ENCODE measurements at regions not wholly inside any gene's neighbourhood (a gene's known extent, or its start where the extent isn't known, plus 50 kb on each side); places are given as distances from the start of the nearest gene placed in this dataset.
A peak's percentile ranks its signal among the peaks of the same experiment; 100 is the strongest.

DNA sequence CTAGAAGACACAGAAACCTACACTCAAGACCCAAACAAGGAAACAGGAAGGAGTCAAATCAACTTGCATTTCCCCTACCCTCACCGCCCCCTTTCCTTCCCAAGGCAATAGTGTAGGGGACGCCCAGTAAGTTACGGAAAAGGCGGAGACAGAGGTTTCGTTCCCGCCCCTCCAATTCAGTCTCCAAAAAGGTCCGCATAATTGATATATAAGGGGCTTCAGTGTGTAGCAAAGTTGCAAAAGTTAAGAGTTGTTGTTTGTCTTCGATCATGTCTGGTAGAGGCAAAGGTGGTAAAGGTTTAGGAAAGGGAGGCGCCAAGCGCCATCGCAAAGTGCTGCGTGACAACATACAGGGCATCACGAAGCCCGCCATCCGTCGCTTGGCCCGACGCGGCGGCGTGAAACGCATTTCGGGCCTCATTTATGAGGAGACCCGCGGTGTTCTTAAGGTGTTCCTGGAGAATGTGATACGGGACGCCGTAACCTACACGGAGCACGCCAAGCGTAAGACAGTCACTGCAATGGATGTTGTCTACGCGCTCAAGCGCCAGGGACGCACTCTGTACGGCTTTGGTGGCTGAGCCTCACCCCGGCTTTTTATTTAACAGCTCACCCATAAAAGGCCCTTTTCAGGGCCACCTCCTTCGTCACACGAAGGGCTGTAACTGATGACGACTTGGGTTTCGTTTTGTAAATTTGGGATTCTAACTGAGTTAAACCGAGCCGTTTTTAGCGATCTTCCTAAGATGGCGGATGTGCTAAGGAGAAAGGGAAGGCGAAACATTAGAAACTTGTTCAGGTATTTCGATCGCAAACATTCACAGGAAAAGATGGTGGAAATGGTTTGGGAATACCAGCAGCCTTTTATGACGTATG lies 124.6 kb upstream of the BTN3A2 start:
- peak; percentile 99 for DNase-seq (ENCODE audit: low read depth, low spot score)
- in situ Hi-C loops (cut with HindIII; ENCODE audit: low pct_unique_long_range_greater_than_20kb, low sequenced_read_pairs): no loop called here

DNA sequence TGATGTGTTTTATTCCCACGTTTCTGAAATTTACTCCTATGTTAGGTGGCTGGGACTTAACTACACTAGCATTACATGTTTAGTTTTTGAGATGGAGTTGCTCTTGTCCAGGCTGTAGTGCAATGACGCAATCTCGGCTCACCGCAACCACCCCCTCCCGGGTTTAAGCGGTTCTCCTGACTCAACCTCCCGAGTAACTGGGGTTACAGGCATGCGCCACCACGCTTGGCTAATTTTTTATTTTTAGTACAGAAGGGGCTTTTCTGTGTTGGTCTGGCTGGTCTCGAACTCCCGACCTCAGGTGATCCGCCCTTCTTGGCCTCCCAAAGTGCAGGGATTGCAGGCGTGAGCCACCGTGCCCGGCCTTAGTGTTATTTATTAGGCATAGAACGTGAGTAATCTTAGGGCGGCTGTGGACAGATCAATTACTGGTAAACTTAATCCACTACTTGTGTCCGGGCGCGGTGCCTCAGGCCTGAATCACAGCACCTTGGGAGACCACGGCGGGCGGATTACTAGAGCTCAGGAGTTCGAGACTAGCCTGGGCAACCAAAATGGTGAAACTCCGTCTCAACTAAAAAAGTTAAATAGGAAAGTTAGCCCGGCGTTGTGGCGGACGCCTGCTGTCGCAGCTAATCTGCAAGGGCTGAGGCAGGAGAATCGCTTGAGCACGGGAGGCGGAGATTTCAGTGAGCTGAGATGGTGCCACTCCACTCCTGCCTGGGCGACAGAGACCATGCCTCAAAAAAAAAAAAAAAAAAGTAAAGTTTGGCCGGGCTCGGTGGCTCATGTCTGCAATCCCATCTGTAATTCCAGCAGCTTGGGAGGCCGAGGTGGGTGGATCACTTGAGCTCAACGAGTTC lies 123.7 kb upstream of the BTN3A2 start:
- in situ Hi-C loops (cut with HindIII; ENCODE audit: low pct_unique_long_range_greater_than_20kb, low sequenced_read_pairs): no loop called here
- no peak for DNase-seq (ENCODE audit: low read depth, low spot score)

DNA sequence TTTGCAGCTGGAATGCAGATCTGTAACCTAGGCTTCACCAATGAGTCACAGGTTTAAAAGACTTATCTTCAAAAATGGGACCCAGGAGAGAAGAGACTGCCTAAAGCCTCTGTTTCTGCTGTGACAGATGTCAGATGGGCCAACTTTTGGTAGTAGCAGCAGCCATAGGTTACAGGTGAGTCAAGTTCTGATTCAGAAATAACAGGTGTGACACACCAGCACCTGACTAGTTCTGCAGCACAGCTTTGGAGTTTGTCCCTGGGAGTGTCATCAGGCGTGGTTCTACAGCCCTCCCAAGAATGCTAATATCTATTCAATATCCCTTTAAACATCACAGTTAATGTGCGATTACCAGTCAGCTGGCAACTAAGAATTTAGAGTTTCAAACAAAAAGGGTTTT lies 121.9 kb upstream of the BTN3A2 start:
- in situ Hi-C loops (cut with HindIII; ENCODE audit: low pct_unique_long_range_greater_than_20kb, low sequenced_read_pairs): no loop called here
- no peak for DNase-seq (ENCODE audit: low read depth, low spot score)

DNA sequence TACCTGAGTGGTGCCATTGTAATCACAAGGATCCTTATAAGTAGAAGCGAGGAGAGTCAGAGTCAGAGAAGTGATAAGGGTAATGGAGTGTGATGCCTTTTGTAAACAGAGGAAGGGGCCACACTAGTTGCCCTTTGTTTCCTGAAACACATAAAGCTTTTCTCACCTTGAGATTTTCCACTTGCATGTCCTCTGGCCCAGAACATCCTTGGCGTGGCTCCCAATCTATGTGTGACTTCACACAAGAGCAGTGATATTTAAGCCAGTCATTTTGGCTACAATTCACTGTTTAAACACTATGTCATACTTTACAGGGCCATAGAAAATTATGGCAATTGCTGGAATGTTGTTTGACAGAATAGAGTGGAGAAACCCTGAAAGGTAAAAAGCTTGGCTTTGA lies 121.2 kb upstream of the BTN3A2 start:
- no peak for DNase-seq (ENCODE audit: low read depth, low spot score)
- in situ Hi-C loops (cut with HindIII; ENCODE audit: low pct_unique_long_range_greater_than_20kb, low sequenced_read_pairs): no loop called here

DNA sequence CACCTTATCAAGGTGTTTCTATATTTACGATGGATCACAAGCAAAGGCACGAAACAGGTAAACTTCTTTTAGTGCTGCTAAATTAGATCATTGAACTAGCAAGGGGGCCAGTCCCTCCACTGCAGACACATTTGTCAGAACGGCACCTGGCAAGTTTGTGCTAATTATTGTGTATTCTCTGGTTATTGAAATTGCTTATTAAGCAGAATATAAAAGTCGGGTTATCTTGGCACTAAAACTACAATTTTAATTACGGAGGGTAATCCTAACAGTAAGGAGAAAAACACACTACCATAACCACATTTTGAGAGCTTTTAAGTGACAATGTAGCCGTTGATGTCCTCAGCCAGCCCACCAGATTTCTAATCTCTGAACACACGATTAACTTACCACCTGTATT lies 118.9 kb upstream of the BTN3A2 start:
- no peak for DNase-seq (ENCODE audit: low read depth, low spot score)
- in situ Hi-C loops (cut with HindIII; ENCODE audit: low pct_unique_long_range_greater_than_20kb, low sequenced_read_pairs): no loop called here

DNA sequence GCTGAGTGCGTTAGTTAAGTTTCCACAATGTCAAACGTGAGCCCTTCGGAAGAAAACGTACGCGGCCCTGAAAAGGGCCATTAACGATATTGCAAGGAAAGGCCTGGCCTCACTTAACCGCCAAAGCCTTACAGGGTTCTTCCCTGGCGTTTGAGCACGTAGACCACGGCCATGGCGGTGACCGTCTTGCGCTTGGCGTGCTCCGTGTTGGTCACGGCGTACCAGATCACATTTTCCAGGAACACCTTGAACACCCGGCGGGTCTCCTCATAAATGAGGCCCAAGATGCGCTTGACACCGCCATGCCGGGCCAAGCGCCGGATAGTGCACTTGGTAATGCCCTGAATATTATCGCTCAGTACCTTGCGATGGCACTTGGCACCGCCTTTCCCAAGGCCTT lies 118.4 kb upstream of the BTN3A2 start:
- in situ Hi-C loops (cut with HindIII; ENCODE audit: low pct_unique_long_range_greater_than_20kb, low sequenced_read_pairs): no loop called here
- no peak for DNase-seq (ENCODE audit: low read depth, low spot score)

DNA sequence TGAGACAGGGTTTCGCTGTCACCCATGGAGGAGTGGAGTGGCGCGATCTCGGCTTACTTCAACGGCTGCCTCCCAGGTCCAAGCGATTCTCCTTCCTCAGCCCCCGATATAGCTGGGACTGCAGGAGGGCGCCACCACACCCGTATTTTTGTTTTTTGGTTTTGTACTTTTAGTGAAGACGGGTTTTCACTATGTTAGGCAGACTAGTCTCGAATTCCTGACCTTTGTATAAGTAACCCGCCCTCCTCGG lies 115.4 kb upstream of the BTN3A2 start:
- no peak for DNase-seq (ENCODE audit: low read depth, low spot score)
- in situ Hi-C loops (cut with HindIII; ENCODE audit: low pct_unique_long_range_greater_than_20kb, low sequenced_read_pairs): no loop called here

DNA sequence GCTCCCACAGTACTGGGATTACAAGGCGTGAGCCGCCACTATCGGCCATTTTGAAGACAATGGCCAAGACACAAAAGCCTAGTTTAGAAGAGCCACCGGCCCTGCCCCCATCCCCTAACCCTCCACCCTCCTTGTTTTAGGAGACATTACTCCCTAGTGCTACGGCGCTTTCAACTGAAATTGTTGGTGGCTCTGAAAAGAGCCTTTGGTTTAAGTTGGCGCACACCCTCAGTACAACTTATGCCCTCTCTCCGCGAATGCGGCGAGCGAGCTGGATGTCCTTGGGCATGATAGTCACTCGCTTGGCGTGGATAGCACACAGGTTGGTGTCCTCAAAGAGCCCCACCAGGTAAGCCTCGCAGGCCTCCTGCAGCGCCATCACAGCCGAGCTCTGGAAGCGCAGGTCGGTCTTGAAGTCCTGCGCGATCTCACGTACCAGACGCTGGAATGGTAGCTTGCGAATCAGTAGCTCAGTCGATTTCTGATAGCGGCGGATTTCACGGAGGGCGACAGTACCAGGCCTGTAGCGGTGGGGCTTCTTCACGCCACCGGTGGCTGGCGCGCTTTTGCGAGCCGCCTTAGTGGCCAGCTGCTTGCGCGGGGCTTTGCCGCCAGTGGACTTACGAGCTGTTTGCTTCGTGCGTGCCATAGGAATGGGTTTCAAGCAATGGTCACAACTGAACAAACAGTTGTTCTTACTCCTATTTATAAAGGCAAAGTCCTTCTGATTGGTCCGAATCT lies 114.9 kb upstream of the BTN3A2 start:
- peak; percentile 92 for DNase-seq (ENCODE audit: low read depth, low spot score)
- in situ Hi-C loops (cut with HindIII; ENCODE audit: low pct_unique_long_range_greater_than_20kb, low sequenced_read_pairs): no loop called here

DNA sequence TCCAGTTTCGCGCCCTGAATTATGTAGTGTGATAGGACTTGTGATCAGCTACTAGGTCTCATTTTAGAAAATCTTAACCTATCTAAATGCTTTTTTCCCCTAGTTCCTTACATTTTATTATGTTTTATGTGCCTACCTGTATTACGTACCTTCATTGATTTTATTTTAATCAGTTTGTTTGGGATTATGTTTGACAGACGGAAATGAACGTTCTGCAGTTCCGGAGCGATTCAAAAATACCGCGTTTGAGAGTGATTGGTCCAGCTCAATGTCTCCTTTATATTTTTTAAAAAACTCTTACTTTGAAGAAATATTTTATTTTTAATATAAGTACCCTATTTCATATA lies 114.3 kb upstream of the BTN3A2 start:
- DNase-seq (ENCODE audit: low read depth, low spot score): no peak
- in situ Hi-C loops (cut with HindIII; ENCODE audit: low pct_unique_long_range_greater_than_20kb, low sequenced_read_pairs): no loop called here

DNA sequence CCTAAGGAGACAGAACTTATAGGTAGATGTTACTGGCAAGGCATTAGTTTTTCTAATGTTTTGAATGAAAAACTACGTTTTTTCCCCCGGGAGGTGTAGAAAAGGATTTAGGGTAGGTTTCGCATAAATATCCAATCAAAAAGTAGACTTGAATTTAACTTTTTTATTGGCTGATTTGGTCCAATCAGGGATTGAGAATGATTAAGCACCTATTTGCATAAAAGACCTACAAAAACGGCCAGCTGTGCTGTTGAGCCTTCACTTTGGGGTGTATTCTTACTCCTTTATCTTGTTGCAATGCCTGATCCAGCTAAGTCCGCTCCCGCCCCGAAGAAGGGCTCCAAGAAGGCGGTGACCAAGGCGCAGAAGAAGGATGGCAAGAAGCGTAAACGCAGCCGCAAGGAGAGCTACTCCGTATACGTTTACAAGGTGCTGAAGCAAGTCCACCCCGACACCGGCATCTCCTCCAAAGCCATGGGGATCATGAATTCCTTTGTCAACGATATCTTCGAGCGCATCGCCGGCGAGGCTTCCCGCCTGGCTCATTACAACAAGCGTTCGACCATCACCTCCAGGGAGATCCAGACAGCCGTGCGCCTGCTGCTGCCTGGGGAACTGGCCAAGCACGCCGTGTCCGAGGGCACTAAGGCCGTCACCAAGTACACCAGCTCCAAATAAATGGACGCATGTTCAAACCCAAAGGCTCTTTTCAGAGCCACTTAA lies 113.5 kb upstream of the BTN3A2 start:
- in situ Hi-C loops (cut with HindIII; ENCODE audit: low pct_unique_long_range_greater_than_20kb, low sequenced_read_pairs): no loop called here
- DNase-seq (ENCODE audit: low read depth, low spot score): no peak

DNA sequence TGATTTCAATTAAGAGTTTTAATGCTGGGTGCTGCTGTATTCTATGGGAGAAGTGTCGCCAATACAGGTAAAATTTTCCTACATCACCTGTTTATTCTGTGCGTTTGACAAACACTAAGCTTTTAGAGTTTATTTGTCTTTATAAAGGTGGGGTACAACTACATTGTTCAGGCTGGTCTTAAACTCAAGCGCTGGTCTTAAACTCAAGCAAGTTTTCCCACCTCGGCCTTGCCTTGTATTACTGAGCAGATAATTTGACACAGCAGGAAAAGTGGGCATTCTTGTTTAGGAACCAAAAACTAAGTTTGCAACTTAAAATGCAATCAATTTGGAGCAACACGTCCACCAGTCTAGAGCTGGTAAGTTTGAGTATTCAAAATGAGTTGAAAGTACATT lies 112.9 kb upstream of the BTN3A2 start:
- no peak for DNase-seq (ENCODE audit: low read depth, low spot score)
- in situ Hi-C loops (cut with HindIII; ENCODE audit: low pct_unique_long_range_greater_than_20kb, low sequenced_read_pairs): no loop called here

DNA sequence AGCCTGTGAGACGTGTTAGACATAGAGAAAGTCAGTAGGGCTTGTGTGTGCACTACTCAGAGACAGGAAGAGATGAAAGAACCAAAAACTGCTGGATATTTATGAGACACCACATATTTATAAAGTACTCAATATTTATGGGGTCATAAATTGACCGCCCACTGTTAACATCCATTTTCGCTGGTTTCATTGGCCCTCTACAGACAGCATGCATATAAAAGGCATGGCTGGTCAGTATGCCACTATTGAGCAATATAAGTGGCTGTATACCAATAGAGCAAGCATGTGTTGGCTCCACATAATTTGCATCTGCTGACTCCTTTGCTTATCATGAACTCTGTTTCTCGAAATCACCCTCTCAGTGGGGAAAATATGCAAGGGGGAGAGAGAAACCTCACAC lies 110.3 kb upstream of the BTN3A2 start:
- no peak for DNase-seq (ENCODE audit: low read depth, low spot score)
- in situ Hi-C loops (cut with HindIII; ENCODE audit: low pct_unique_long_range_greater_than_20kb, low sequenced_read_pairs): no loop called here

DNA sequence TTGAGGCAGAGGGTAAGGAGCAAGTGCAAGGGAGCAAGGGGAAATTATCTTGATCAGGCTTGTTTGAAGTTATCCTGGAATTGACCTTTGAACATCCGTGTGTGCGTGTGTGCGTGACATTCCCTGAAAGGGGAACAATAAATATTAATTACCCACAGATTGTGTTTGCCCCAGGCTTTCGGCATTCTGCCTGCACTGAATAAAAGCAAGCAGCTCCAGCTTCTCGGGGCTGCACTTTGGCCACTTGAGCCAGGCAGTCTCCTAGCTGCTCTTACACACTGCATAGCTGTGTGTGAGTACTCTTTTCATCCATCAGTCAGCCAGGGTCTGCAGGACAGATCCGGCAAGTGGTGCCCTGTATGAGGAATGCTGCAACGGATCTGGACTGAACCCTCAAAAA lies 107.7 kb upstream of the BTN3A2 start:
- DNase-seq (ENCODE audit: low read depth, low spot score): no peak
- in situ Hi-C loops (cut with HindIII; ENCODE audit: low pct_unique_long_range_greater_than_20kb, low sequenced_read_pairs): no loop called here

DNA sequence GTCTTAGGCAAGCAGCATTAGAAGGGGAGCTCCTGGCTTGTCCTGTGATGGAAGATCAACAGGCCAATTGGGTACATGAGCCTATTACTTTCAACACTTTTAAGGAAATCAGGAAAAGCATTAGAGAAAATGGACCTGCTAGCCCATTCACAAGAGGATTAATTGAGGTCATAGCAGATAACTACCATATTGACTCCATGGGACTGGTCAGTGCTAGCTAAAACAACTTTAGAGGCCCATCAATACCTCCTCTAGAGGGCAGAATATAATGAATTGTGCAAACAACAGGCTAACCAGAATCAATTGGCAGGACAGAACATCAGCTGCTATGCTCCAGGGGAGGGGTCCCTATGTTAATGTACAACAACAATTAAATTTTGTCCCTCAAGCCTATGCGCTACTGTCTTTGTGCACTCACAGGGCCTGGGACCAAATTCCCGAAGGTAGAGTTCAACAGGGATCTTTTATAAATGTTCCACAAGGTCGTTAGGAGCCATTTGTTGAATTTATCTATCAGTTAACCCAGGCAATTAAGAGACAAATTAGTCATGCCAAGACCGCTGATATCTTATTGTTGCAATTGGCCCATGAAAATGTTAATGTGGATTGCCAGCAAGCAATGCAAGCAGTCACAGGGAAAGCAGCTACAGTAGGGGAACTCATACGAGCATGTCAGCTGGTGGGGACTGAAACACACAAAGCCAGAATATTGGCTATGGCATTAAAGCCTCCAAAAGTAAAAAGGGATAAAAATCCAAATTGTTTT lies 106.6 kb upstream of the BTN3A2 start:
- DNase-seq (ENCODE audit: low read depth, low spot score): peak; percentile 69
- in situ Hi-C loops (cut with HindIII; ENCODE audit: low pct_unique_long_range_greater_than_20kb, low sequenced_read_pairs): no loop called here

DNA sequence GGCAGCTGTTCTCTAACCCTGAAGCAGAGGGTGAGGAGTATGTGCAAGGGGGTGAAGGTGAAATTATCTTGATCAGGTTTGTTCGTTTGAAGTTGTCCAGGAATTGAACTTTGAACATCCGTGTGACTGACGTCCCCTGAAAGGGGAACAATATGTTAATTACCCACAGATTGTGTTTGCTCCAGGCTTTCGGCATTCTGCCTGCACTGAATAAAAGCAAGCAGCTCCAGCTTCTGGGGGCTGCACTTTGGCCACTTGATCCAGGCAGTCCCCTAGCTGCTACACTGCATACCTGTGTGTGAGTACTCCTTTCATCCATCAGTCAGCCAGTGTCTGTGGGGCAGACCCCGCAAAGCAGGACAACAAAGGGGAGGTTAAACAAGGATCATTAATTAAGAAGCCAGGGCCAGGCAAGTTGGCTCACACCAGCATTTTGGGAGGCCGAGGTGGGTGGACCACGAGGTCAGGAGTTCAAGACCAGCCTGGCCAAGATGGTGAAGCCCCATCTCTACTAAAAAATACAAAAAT lies 104.8 kb upstream of the BTN3A2 start:
- DNase-seq (ENCODE audit: low read depth, low spot score): no peak
- in situ Hi-C loops (cut with HindIII; ENCODE audit: low pct_unique_long_range_greater_than_20kb, low sequenced_read_pairs): no loop called here

DNA sequence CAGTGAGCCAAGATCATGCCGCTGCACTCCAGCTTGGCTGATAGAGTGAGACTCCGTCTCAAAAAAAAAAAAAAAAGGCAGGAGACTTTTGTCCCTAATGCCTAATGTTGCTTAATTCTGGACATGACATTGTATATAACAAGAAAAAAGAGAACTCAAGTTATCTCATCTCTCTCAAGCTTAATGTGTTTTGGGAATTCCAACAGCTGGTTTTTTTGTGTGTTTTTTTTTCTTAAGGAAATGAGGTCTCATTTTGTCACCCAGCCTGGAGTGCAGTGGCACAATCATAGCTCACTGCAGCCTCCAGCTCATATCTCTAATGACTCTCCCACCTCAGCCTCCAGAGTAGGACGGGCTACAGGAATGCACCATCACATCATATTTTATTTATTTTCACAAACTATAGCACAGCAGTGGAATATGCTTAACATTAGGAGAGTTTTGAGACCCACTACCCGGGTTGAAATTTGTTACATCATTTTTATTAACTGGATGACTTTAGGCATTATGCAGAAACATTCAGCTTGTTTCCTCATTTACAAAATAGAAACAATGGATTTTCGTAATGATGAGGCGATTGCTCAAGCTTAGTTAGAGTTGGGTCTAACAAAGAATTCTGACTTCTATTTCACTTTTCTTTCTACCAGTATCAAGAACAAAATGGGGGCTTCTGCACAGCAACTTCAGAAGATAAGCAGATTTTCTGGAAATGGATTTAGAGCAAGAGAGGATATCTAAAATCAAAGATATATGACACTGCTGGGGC lies 104.1 kb upstream of the BTN3A2 start:
- in situ Hi-C loops (cut with HindIII; ENCODE audit: low pct_unique_long_range_greater_than_20kb, low sequenced_read_pairs): no loop called here
- DNase-seq (ENCODE audit: low read depth, low spot score): no peak

DNA sequence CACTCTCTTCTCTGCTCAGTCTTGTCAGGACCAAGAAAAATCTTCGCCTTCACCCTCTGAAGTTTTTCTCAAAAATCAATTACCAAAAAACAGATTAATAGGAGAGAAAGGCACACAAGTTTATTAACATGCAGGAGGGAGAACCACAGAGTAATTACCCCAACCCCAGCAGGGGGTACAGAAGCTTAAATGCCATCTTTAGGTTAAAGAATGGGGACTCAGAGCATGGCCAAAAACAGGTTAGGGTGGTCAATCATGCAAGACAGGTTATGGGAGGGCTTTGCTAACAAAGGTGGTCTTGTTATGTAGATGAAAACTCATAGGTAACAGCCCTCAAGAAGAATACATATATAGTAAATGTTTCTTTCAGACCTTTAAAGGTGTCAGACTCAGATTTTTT lies 100.5 kb upstream of the BTN3A2 start:
- in situ Hi-C loops (cut with HindIII; ENCODE audit: low pct_unique_long_range_greater_than_20kb, low sequenced_read_pairs): no loop called here
- no peak for DNase-seq (ENCODE audit: low read depth, low spot score)

Data from SK-MEL-5 (cell line).